Stromal cell of bone marrow (primary cell): ENCODE measurements at regions not wholly inside any gene's neighbourhood (a gene's known extent, or its start where the extent isn't known, plus 50 kb on each side); places are given as distances from the start of the nearest gene placed in this dataset.
"Not testable (repeated sequence)": the region's sequence is repeated elsewhere in the genome, so short reads cannot be mapped to it uniquely, and the experiment has no call there.

Experiments
- DNase-seq: peaks from one replicate; pipeline ENCODE4 v3.0.0-alpha.2; 2012; ENCODE audit warnings: low read depth

- DNase-seq, result no peak
Observed at GRCh38 chr5:160479220-160479619, 57.6 kb downstream of the PTTG1 start.

GRCh38 chr5:160479926-160480325 is 58.3 kb downstream of the PTTG1 start:
- DNase-seq, result peak; percentile 68

GRCh38 chr5:160480652-160481051 is 59.0 kb downstream of the PTTG1 start:
- DNase-seq, result no peak

- no peak for DNase-seq
Observed at GRCh38 chr5:160484678-160485077, 63.0 kb downstream of the PTTG1 start.

- no peak for DNase-seq
Observed at GRCh38 chr5:160485364-160485969, 63.8 kb downstream of the PTTG1 start.

- DNase-seq, result no peak
Observed at GRCh38 chr5:160486573-160486972, 64.9 kb downstream of the PTTG1 start.

GRCh38 chr5:160488394-160489325 is 67.0 kb downstream of the PTTG1 start:
- no peak for DNase-seq

- DNase-seq, result no peak
Observed at GRCh38 chr5:160491438-160491837, 69.8 kb downstream of the PTTG1 start.

GRCh38 chr5:160492565-160492964 is 70.9 kb downstream of the PTTG1 start:
- no peak for DNase-seq

- no peak for DNase-seq
Observed at GRCh38 chr5:160493806-160494338, 72.2 kb downstream of the PTTG1 start.

- DNase-seq, result no peak
Observed at GRCh38 chr5:160494451-160494850, 72.8 kb downstream of the PTTG1 start.

GRCh38 chr5:160496334-160496733 is 74.7 kb downstream of the PTTG1 start:
- no peak for DNase-seq

GRCh38 chr5:160496784-160497183 is 75.1 kb downstream of the PTTG1 start:
- DNase-seq, result no peak

- DNase-seq, result no peak
Observed at GRCh38 chr5:160497878-160498277, 76.2 kb downstream of the PTTG1 start.

- DNase-seq, result not testable (repeated sequence)
Observed at GRCh38 chr5:160498441-160499043, 76.9 kb downstream of the PTTG1 start.

- DNase-seq, result no peak
Observed at GRCh38 chr5:160500786-160501779, 79.4 kb downstream of the PTTG1 start.

GRCh38 chr5:160504906-160505305 is 83.3 kb downstream of the PTTG1 start:
- no peak for DNase-seq

- peak; percentile 48 for DNase-seq
Observed at GRCh38 chr5:160506006-160507004, 84.7 kb downstream of the PTTG1 start.

GRCh38 chr5:160507221-160507721 is 85.6 kb downstream of the PTTG1 start:
- peak; percentile 36 for DNase-seq

- DNase-seq, result peak; percentile 62
Observed at GRCh38 chr5:160508780-160509361, 87.2 kb downstream of the PTTG1 start.
